H1 (cell line): ENCODE measurements at regions not wholly inside any gene's neighbourhood (a gene's known extent, or its start where the extent isn't known, plus 50 kb on each side); places are given as distances from the start of the nearest gene placed in this dataset.

Experiments used
- CTCF ChIA-PET: fragments of 300-600 bp; sonication (Branson Sonifier 250); formaldehyde crosslinking; loops from one replicate; lab custom pipeline; 2021; ENCODE audit not compliant: partially characterized antibody; lab: Charles Lee
- POLR2A ChIA-PET: fragments of 300-600 bp; sonication (Branson Sonifier 250); formaldehyde crosslinking; loops from one replicate; lab custom pipeline; 2021; ENCODE audit warnings: inconsistent platforms; ENCODE audit not compliant: partially characterized antibody; lab: Charles Lee
- DNase-seq, 2 experiments: peaks; one replicate each; pipeline versions ENCODE4 v3.0.0 to v3.0.0-alpha.2; 2010 to 2022; ENCODE audit warnings: low spot score in 2 of 2, low read depth in 1 of 2, mixed read lengths in 1 of 2
- FAIRE-seq: peaks from 2 replicates; lab custom pipeline; 2011; peaks lifted over from hg19 to GRCh38; lab: Jason Lieb, UNC
- H2AFZ ChIP-seq: 2 replicates; pipeline ENCODE4 v1.8.1; 2012; ENCODE audit warnings: low read length, inconsistent platforms
- H2AK5ac ChIP-seq: 2 replicates; pipeline ENCODE4 v1.6.1; 2013; ENCODE audit warnings: low read depth, low read length
- H2BK120ac ChIP-seq: replicated peaks from 2 replicates; pipeline ENCODE3; 2013; ENCODE audit warnings: low read depth, low read length, inconsistent platforms
- H2BK12ac ChIP-seq: 2 replicates; pipeline ENCODE4 v1.6.1; 2013; ENCODE audit warnings: low read depth, low read length
- H2BK15ac ChIP-seq: 2 replicates; pipeline ENCODE4 v1.6.1; 2013; ENCODE audit warnings: low read length
- H2BK20ac ChIP-seq: 2 replicates; pipeline ENCODE4 v1.6.1; 2013; ENCODE audit warnings: low read length
- H2BK5ac ChIP-seq: 2 replicates; pipeline ENCODE4 v1.6.1; 2013; ENCODE audit warnings: low read depth, low read length
- H3K14ac ChIP-seq: 2 replicates; pipeline ENCODE4 v1.6.1; 2013; ENCODE audit warnings: inconsistent platforms; ENCODE audit not compliant: insufficient read length
- H3K18ac ChIP-seq: 2 replicates; pipeline ENCODE4 v1.6.1; 2013; ENCODE audit warnings: low read length; ENCODE audit errors: extremely low read depth
- H3K23ac ChIP-seq: 2 replicates; pipeline ENCODE4 v1.6.1; 2013; ENCODE audit warnings: inconsistent platforms; ENCODE audit not compliant: insufficient read length
- H3K23me2 ChIP-seq: 2 replicates; pipeline ENCODE4 v1.6.1; 2013; ENCODE audit warnings: low read depth, low read length
- H3K27ac ChIP-seq: 2 replicates; pipeline ENCODE4 v1.6.1; 2011; ENCODE audit warnings: low read depth, low read length, inconsistent platforms
- H3K27me3 ChIP-seq, 4 experiments: replicated peaks in 1 of 4; 1 replicate in 1 of 4; 2 replicates in 3 of 4; pipeline versions ENCODE4 v1.6.1 to v1.8.1; 2011 to 2013; ENCODE audit warnings: low read length in 3 of 4, mild to moderate bottlenecking in 3 of 4, inconsistent platforms in 2 of 4, mixed read lengths in 2 of 4, moderate library complexity in 1 of 4; ENCODE audit not compliant: control insufficient read depth in 3 of 4, insufficient read depth in 3 of 4; ENCODE audit errors: extremely low read depth in 1 of 4
- H3K36me3 ChIP-seq, 4 experiments: 2 replicates each; pipeline versions ENCODE4 v1.6.1 to v1.8.1; 2011 to 2013; ENCODE audit warnings: mild to moderate bottlenecking in 4 of 4, low read length in 3 of 4, moderate library complexity in 2 of 4, control low read depth in 1 of 4, inconsistent platforms in 1 of 4; ENCODE audit not compliant: insufficient read depth in 4 of 4, control insufficient read depth in 2 of 4
- H3K4ac ChIP-seq: replicated peaks from 2 replicates; pipeline ENCODE3; 2013; ENCODE audit warnings: low read length, low read depth, mixed read lengths, inconsistent platforms; ENCODE audit not compliant: insufficient read length
- H3K4me1 ChIP-seq, 4 experiments: replicated peaks in 1 of 4; 1 replicate in 1 of 4; 2 replicates in 3 of 4; pipeline versions ENCODE4 v1.6.1 to v1.8.1; 2011 to 2013; ENCODE audit warnings: low read length in 3 of 4, inconsistent platforms in 2 of 4, mixed read lengths in 1 of 4; ENCODE audit not compliant: insufficient read depth in 4 of 4, control insufficient read depth in 3 of 4
- H3K4me2 ChIP-seq, 2 experiments: 2 replicates each; pipeline versions ENCODE4 v1.6.1 to v1.8.1; 2011 to 2013; ENCODE audit warnings: low read depth in 2 of 2, low read length in 2 of 2, control low read depth in 1 of 2, inconsistent platforms in 1 of 2, mild to moderate bottlenecking in 1 of 2; ENCODE audit not compliant: insufficient read depth in 1 of 2
- H3K4me3 ChIP-seq, 4 experiments: fragments of 200-600, 300-600 bp in 1 of 4; sonication (generic), shearing (Covaris generic), sonication (Bioruptor Twin) in 1 of 4; 2 replicates each; pipeline versions ENCODE4 v1.5.1 to v1.8.1; 2011 to 2016; ENCODE audit warnings: low read length in 4 of 4, low read depth in 3 of 4, control low read depth in 2 of 4, inconsistent platforms in 2 of 4, mild to moderate bottlenecking in 2 of 4, mixed read lengths in 1 of 4, moderate library complexity in 1 of 4; ENCODE audit not compliant: insufficient read depth in 2 of 4; ENCODE audit errors: extremely low read depth in 1 of 4
- H3K56ac ChIP-seq: replicated peaks from 2 replicates; pipeline ENCODE3; 2013; ENCODE audit warnings: low read depth, mild to moderate bottlenecking, mixed read lengths, low read length, inconsistent platforms; ENCODE audit not compliant: insufficient read length
- H3K79me1 ChIP-seq: 2 replicates; pipeline ENCODE4 v1.6.1; 2013; ENCODE audit warnings: low read depth, low read length, control low read depth
- H3K79me2 ChIP-seq, 2 experiments: 2 replicates each; pipeline versions ENCODE4 v1.6.1 to v1.8.1; 2012 to 2013; ENCODE audit warnings: low read length in 2 of 2, mild to moderate bottlenecking in 2 of 2, inconsistent platforms in 1 of 2; ENCODE audit not compliant: insufficient read depth in 2 of 2, control insufficient read depth in 1 of 2
- H3K9ac ChIP-seq, 4 experiments: replicated peaks in 1 of 4; 1 replicate in 1 of 4; 2 replicates in 3 of 4; pipeline versions ENCODE4 v1.6.1 to v1.8.1; 2011 to 2013; ENCODE audit warnings: low read depth in 3 of 4, low read length in 3 of 4, control low read depth in 2 of 4, mild to moderate bottlenecking in 2 of 4, moderate library complexity in 2 of 4, inconsistent platforms in 1 of 4; ENCODE audit errors: extremely low read depth in 1 of 4
- H3K9me3 ChIP-seq, 2 experiments: 2 replicates each; pipeline versions ENCODE4 v1.6.1 to v1.8.1; 2012 to 2013; ENCODE audit warnings: mild to moderate bottlenecking in 2 of 2, moderate library complexity in 2 of 2, control low read depth in 1 of 2, inconsistent platforms in 1 of 2, low read depth in 1 of 2, low read length in 1 of 2, mixed read lengths in 1 of 2; ENCODE audit not compliant: insufficient read depth in 2 of 2
- H4K20me1 ChIP-seq, 2 experiments: replicated peaks in 1 of 2; 2 replicates each; pipeline versions ENCODE3 to v1.8.1; 2011 to 2013; ENCODE audit warnings: inconsistent platforms in 2 of 2, low read length in 2 of 2, mild to moderate bottlenecking in 1 of 2; ENCODE audit not compliant: insufficient read depth in 2 of 2, control insufficient read depth in 1 of 2
- H4K5ac ChIP-seq: 2 replicates; pipeline ENCODE4 v1.6.1; 2013; ENCODE audit warnings: low read length, low read depth, mixed read lengths, inconsistent platforms; ENCODE audit not compliant: insufficient read length
- H4K8ac ChIP-seq: 2 replicates; pipeline ENCODE4 v1.8.0; 2013; ENCODE audit warnings: mild to moderate bottlenecking, moderate library complexity, low read length, inconsistent platforms; ENCODE audit not compliant: insufficient read depth; ENCODE audit errors: extremely low read depth
- H4K91ac ChIP-seq: replicated peaks from 2 replicates; pipeline ENCODE3; 2013; ENCODE audit warnings: low read length, mixed read lengths, inconsistent platforms; ENCODE audit not compliant: insufficient read length
- YY1 ChIP-seq: IDR thresholded peaks from 2 replicates; pipeline ENCODE4 v1.6.1; 2011; ENCODE audit warnings: low read depth, mild to moderate bottlenecking, low read length
- WGBS, 2 experiments: shearing (Covaris generic) in 1 of 2; methylation state at CpG; one replicate each; pipeline versions ENCODE4 v1.1.6 to v1.1.7; 2013 to 2015; ENCODE audit warnings: low lambda C conversion rate in 2 of 2, mixed read lengths in 2 of 2, inconsistent platforms in 1 of 2, low coverage in 1 of 2, missing lambda C conversion rate in 1 of 2; ENCODE audit not compliant: insufficient replicate concordance in 2 of 2, insufficient coverage in 1 of 2, insufficient read length in 1 of 2; ENCODE audit errors: extremely low coverage in 1 of 2, missing lambda C conversion rate in 1 of 2; 5-methylcytosine and 5-hydroxymethylcytosine counted together

GRCh38 chr1:31497601-31498000 lies 78.7 kb upstream of the TINAGL1 start:
- FAIRE-seq, result no peak
- no peaks in the 10 kb centered on the region for H3K79me1 ChIP-seq
- H2BK20ac ChIP-seq, result no peak overlapping the region
- H3K27me3 ChIP-seq, result no peaks in the 10 kb centered on the region
- no peak overlapping the region for H3K27ac ChIP-seq
- CTCF ChIA-PET, result interaction anchor here (1.5 kb wide), 1 partner anchor 37 kb away, joined by 5 read pairs; no protein-coding TSS in a partner anchor
- H2AFZ ChIP-seq, result no peak overlapping the region
- no peak overlapping the region for H2BK15ac ChIP-seq
- no peaks in the 10 kb centered on the region for H3K4me1 ChIP-seq
- DNase-seq, result no peak
- H3K4ac ChIP-seq, result no peak overlapping the region
- no peak overlapping the region for H3K4me2 ChIP-seq
- H2AK5ac ChIP-seq, result no peak overlapping the region
- H3K14ac ChIP-seq, result no peak overlapping the region
- no peak overlapping the region for H4K5ac ChIP-seq
- H2BK12ac ChIP-seq, result no peak overlapping the region
- no peaks in the 10 kb centered on the region for H3K36me3 ChIP-seq
- no peak overlapping the region for H4K8ac ChIP-seq
- H3K18ac ChIP-seq, result no peak overlapping the region
- POLR2A ChIA-PET, result no interaction called here
- no peak overlapping the region for H3K23ac ChIP-seq
- no peaks in the 10 kb centered on the region for H3K79me2 ChIP-seq
- H3K23me2 ChIP-seq, result no peaks in the 10 kb centered on the region
- H3K4me3 ChIP-seq, result no peak overlapping the region
- no peak overlapping the region for H2BK120ac ChIP-seq
- H3K9me3 ChIP-seq, result no peaks in the 10 kb centered on the region
- no peak overlapping the region for H3K9ac ChIP-seq
- H4K91ac ChIP-seq, result no peak overlapping the region
- no peaks in the 10 kb centered on the region for H4K20me1 ChIP-seq
- H2BK5ac ChIP-seq, result no peak overlapping the region
- no peak overlapping the region for H3K56ac ChIP-seq
- 86% methylated on average over 6 of the region's 6 CpGs; no CpG with 5 or more reads in 1 of the 2 experiments for WGBS, 2 experiments
- no peak for TF ChIP-seq YY1
